GM18858 (cell line): ENCODE measurements at regions not wholly inside any gene's neighbourhood (a gene's known extent, or its start where the extent isn't known, plus 50 kb on each side); places are given as distances from the start of the nearest gene placed in this dataset.

Source experiments
- ATAC-seq: cut with Tn5 transposase; IDR thresholded peaks from one replicate; pipeline ENCODE4 v1.9.1; 2021; ENCODE audit not compliant: unreplicated experiment

- ATAC-seq = no peak
Measured at GRCh38 chr2:53450923-53451322, 316.7 kb upstream of the CHAC2 start.

- no peak for ATAC-seq
Measured at GRCh38 chr2:53448591-53448990, 319.0 kb upstream of the CHAC2 start.

- ATAC-seq = no peak
Measured at GRCh38 chr2:53448086-53448485, 319.5 kb upstream of the CHAC2 start.

- ATAC-seq = peak; percentile 75
Measured at GRCh38 chr2:53445383-53446070, 322.1 kb upstream of the CHAC2 start.

DNA sequence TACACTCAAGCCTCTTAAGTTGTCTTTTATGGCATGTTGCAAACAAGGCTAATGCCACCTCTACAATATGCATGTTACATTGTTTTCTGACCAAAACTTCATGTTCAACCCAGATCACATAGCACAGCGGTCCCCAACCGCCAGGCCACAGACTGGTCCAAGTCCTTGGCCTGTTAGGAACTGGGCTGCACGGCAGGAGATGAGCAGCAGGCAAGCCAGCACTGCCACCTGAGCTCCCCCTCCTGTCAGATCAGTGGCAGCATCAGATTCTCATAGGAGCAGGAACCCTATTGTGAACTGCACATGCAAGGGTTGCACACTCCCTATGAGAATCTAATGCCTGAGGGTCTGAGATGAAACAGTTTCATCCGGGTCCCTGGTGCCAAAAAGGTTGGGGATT lies 324.8 kb upstream of the CHAC2 start:
- ATAC-seq = no peak

DNA sequence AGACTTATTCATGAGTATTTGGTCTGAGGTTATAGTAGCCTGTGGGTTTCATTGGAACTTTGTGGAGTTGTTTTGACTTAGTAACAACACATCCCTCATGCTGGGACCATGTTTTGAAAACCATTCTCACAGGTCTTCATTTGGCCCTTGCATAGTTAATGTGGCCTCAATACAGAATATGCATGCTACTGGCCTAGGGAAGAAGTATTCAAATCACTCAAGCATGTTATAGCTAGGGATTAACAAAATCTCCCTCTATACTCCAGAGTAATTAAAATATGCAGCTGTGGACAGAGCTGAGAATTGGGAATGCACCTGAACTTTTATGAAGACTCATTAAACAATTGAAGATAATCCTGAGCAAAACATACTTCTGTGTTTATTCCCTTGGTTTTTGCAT lies 325.5 kb upstream of the CHAC2 start:
- no peak for ATAC-seq

GRCh38 chr2:53438692-53439091 lies 328.9 kb upstream of the CHAC2 start:
- no peak for ATAC-seq

- ATAC-seq = no peak
Measured at GRCh38 chr2:53438100-53438499, 329.5 kb upstream of the CHAC2 start.

- ATAC-seq = no peak
Measured at GRCh38 chr2:53437371-53437770, 330.2 kb upstream of the CHAC2 start.

GRCh38 chr2:53436882-53437281 lies 330.7 kb upstream of the CHAC2 start:
- no peak for ATAC-seq

- ATAC-seq = no peak
Measured at GRCh38 chr2:53435610-53436009, 332.0 kb upstream of the CHAC2 start.

DNA sequence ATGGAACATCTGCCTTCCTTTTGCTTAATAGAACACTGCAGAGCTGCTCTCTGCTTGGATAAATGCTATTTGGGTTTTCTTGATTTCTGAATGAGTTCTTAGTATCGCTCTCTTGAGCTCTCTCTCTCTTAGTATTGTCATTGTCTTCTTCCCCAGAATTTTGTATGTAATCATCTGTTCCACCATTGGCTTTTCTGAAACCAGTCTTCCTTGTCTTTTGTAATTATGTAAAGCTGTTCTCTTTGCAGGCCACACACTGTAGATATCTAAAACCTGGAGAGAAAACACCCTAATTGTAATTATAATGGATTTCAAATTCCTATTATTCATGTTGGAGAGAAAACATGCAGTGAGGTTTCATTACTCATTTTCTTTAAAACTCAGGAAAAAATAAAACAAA lies 333.1 kb upstream of the CHAC2 start:
- no peak for ATAC-seq

- no peak for ATAC-seq
Measured at GRCh38 chr2:53432936-53433335, 334.7 kb upstream of the CHAC2 start.

DNA sequence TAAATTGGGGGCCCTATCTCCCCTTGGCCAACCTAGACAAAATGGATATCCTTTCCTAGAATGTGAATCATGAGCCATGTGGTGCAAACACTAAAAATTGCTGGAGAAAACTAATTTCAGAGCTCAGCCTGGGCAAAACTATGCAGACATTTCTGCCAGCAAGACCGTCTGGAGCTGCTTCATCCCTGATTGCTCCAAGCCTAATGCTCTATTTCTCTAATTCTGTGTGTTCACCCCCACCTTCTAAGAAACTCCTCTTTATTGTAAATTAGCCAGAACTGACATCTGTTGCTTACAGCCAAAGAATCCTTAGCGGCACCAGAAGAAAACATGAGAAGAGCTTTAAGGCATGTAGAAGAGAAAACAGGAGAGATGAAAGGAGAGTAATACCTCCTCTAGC lies 337.7 kb upstream of the CHAC2 start:
- no peak for ATAC-seq

DNA sequence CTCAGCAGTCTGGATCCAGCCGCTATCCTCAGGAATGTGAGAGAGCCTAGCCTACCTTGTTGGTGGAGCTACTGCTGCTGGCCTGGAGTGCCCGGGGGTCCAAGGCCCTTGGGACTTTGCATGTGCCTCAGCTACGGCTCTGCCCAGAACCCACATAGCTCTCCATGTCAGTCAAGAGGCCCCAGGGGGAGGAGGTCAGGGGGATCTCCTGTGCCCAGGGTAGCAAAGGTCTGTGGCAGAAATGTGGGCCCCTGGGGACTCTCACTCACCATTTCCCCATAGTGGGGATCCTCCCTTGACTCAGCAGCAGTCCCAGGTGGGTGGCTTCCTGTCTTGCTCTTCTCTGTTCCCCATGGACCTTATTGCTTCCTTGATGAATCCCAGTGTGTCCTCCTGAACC lies 342.7 kb upstream of the CHAC2 start:
- ATAC-seq = peak; percentile 53

- no peak for ATAC-seq
Measured at GRCh38 chr2:53423465-53423864, 344.1 kb upstream of the CHAC2 start.

DNA sequence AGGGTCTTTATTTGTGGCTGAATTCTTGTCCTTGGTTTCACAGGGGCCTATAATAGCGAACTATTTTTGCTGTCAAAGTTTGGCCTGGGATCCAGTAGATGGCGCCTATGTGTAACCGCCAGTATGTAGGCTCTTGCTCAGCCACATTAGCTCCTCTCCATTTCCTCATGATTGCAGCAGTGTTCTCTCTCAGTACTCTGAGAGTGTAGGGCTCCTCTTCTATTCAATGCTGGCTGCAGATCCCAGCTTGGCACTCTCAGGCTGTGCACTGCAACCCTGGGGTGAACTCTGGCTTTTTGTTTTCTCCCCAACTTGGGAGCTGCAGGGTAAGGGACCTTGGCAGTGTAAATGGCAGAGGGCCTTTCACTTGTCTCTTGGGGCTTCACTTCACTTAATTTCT lies 344.6 kb upstream of the CHAC2 start:
- peak; percentile 59 for ATAC-seq

- no peak for ATAC-seq
Measured at GRCh38 chr2:53417385-53417784, 350.2 kb upstream of the CHAC2 start.

GRCh38 chr2:53407363-53408080 lies 360.1 kb upstream of the CHAC2 start:
- ATAC-seq = no peak

- ATAC-seq = peak; percentile 71
Measured at GRCh38 chr2:53403792-53404413, 363.7 kb upstream of the CHAC2 start.

- no peak for ATAC-seq
Measured at GRCh38 chr2:53397085-53397484, 370.5 kb upstream of the CHAC2 start.

DNA sequence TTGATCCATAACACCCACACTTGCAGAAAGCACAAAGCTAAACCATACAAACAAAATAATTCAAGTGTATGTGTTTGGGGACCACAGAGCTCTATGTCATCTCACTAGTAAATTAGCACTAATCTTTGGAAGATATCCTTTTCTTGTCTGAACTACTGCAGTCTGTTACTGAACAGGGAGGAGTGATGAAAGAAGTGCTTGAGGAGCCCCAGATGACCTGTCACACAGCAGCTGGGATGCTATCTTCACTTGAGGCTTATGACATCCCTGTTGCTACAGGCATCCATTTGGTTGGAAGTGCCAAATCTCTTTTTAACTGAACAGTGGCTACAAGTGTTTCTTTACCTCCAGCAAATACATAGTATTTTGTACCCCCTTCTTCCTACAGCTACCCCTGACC lies 386.3 kb upstream of the CHAC2 start:
- no peak for ATAC-seq
